Testis (tissue), 2 donors: ENCODE measurements at regions not wholly inside any gene's neighbourhood (a gene's known extent, or its start where the extent isn't known, plus 50 kb on each side); places are given as distances from the start of the nearest gene placed in this dataset.

Source experiments
- DNase-seq: peaks from one replicate; pipeline ENCODE4 v3.0.0-alpha.2; 2019
- H3K27ac ChIP-seq, 2 donors: fragments of 200-600 bp; sonication (generic); one replicate each; pipeline ENCODE4 v1.5.1; 2019
- H3K27me3 ChIP-seq: fragments of 200-600 bp; sonication (generic); one replicate; pipeline ENCODE4 v1.5.1; 2019
- H3K36me3 ChIP-seq: fragments of 200-600 bp; sonication (generic); one replicate; pipeline ENCODE4 v1.5.1; 2017; ENCODE audit warnings: low read depth; ENCODE audit errors: missing control alignments
- H3K4me1 ChIP-seq: fragments of 200-600 bp; sonication (generic); one replicate; pipeline ENCODE4 v1.5.1; 2019
- H3K4me3 ChIP-seq, 2 donors: fragments of 200-600 bp; sonication (generic); one replicate each; pipeline ENCODE4 v1.5.1; 2017 to 2019
- H3K9me3 ChIP-seq: fragments of 200-600 bp; sonication (generic); one replicate; pipeline ENCODE4 v1.5.1; 2017
- POLR2A ChIP-seq: fragments of 450-650 bp; IDR thresholded peaks from one replicate; pipeline ENCODE4 v1.6.1; 2017; ENCODE audit warnings: antibody characterized with exemption, mild to moderate bottlenecking, moderate library complexity
- WGBS, 2 donors: methylation state at CpG; one replicate each; pipeline ENCODE4 v1.1.5; 2018; 5-methylcytosine and 5-hydroxymethylcytosine counted together
- intact Hi-C: fragments of 100-400 bp; cut with DNase I; formaldehyde crosslinking; loops from one replicate; pipeline ENCODE4 v1.15.1; 2023; ENCODE audit warnings: low total_unique reads
- TF ChIP-seq, protein P1 (sequence below), 3 experiments: fragments of 450-650 bp in 2 of 3; fragments of 200-600 bp in 1 of 3; sonication (generic) in 1 of 3; IDR thresholded peaks; one replicate each; pipeline ENCODE4 v1.5.1; 2016 to 2019; ENCODE audit warnings: antibody characterized with exemption in 3 of 3, mild to moderate bottlenecking in 2 of 3, moderate library complexity in 1 of 3

DNA sequence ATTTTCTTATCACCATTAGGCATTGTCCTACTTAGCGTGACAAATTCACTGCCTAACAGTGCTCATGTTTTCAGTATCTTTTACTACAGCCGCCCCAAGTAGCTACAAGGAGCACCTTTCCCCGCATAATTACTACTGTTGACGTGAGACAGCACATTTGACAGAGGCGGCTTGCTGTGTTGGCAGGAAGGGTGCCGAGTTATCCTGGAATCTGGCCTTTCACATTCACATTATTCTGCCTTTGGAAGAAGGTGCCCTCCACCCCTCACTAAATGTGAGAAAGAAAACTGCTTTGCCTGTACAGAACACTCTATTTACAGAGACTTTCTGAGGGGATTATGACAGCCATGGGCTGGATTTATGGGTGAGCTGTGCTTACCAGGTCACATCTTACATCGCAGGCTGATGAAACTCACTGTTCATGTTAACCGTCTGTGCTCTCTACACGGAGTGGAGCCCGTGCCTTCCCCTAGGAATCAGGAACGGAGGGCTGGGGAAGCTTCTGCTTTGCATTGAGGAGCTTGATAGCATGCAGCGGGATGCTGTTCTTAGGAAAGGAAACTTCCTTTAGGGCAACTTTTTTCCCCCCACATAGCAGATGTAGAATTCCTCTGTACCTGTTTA lies 148.0 kb upstream of the ZRANB2 start:
- DNase-seq, result no peak
- Histone ChIP-seq H3K27me3 (no peaks in the 10 kb centered on the region), H3K36me3 (no peaks in the 10 kb centered on the region), H3K9me3 (no peaks in the 10 kb centered on the region), H3K27ac (no peak overlapping the region), H3K4me1 (peaks cover 6% of the 10 kb centered on the region), H3K4me3 (no peak overlapping the region)
- TF ChIP-seq, protein P1, sequence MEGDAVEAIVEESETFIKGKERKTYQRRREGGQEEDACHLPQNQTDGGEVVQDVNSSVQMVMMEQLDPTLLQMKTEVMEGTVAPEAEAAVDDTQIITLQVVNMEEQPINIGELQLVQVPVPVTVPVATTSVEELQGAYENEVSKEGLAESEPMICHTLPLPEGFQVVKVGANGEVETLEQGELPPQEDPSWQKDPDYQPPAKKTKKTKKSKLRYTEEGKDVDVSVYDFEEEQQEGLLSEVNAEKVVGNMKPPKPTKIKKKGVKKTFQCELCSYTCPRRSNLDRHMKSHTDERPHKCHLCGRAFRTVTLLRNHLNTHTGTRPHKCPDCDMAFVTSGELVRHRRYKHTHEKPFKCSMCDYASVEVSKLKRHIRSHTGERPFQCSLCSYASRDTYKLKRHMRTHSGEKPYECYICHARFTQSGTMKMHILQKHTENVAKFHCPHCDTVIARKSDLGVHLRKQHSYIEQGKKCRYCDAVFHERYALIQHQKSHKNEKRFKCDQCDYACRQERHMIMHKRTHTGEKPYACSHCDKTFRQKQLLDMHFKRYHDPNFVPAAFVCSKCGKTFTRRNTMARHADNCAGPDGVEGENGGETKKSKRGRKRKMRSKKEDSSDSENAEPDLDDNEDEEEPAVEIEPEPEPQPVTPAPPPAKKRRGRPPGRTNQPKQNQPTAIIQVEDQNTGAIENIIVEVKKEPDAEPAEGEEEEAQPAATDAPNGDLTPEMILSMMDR (IDR thresholded peaks at IDR 0.05), result no peak
- TF ChIP-seq POLR2A, result no peak
- 70 to 75% methylated on average over 12 of the region's 12 CpGs for WGBS, 2 donors
- intact Hi-C loops, result no loop called here

DNA sequence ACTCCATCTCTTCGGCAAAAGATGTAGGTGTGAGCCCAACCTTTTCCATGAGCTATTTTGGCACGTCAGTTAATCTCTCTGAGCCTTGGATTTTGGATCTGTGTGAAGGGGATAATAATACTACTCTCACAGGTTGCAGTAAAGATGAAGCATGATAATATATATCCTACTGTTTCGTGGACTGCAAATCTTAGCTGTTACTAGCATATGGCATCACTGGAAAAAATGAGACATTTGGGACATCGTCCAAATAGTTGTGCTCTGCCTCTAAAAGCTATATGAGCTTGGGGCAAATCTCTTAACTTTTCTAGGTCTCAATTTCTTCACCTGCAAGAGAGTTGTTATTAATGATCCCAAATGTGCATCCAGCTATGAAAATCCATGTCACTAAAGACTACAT lies 147.4 kb upstream of the ZRANB2 start:
- intact Hi-C loops, result no loop called here
- DNase-seq, result no peak
- 92 to 97% methylated on average over 4 of the region's 4 CpGs for WGBS, 2 donors

DNA sequence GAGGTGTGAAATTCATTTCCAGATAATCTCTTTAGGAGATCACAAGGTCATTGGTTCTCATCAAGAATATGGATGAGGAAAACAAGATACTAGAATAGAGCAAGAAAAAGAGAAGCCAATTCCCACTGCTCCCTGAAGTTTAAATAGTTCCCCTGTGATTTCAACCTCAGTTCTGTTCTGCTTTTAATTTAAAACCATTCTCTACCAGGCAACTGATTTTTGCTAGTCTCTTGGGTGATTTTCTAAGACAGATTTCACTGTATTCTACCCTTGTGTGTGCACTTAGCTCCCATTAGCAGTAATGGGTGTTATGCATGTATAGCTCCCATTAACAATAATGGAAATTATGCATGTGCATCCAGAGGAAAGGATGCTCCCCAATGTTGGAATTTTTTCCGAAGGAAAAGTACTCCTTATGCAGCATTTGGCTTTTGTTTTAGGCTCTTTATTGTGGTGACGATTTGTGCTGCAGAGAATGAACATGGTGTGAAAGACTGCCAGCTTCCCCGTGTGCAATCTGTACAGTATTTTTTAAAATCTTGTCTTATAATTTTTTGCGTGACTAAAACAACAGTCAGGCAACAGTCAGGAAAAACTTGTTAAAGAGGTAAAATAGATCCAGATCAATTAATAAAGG lies 144.0 kb upstream of the ZRANB2 start:
- Histone ChIP-seq H3K4me3 (no peak overlapping the region), H3K36me3 (no peaks in the 10 kb centered on the region), H3K4me1 (peaks cover 3% of the 10 kb centered on the region), H3K27me3 (no peaks in the 10 kb centered on the region), H3K27ac (peak overlapping the region in 1 of 2 donors; percentile 79), H3K9me3 (no peaks in the 10 kb centered on the region)
- no peak for DNase-seq
- intact Hi-C loops, result no loop called here
- WGBS, 2 donors, result 37 to 60% methylated on average over 4 of the region's 4 CpGs
- no peak for TF ChIP-seq POLR2A
- TF ChIP-seq, protein P1 (IDR thresholded peaks at IDR 0.05), result no peak

More for the DNA sequence above, 147.4 kb upstream of the ZRANB2 start:
- H3K4me1 ChIP-seq, result peaks cover 9% of the 10 kb centered on the region
- no peaks in the 10 kb centered on the region for H3K36me3 ChIP-seq
- no peaks in the 10 kb centered on the region for H3K9me3 ChIP-seq
- H3K27me3 ChIP-seq, result no peaks in the 10 kb centered on the region
- no peak for TF ChIP-seq POLR2A
- TF ChIP-seq, protein P1 (IDR thresholded peaks at IDR 0.05), result no peak
- H3K4me3 ChIP-seq, result no peak overlapping the region
- no peak overlapping the region for H3K27ac ChIP-seq

DNA sequence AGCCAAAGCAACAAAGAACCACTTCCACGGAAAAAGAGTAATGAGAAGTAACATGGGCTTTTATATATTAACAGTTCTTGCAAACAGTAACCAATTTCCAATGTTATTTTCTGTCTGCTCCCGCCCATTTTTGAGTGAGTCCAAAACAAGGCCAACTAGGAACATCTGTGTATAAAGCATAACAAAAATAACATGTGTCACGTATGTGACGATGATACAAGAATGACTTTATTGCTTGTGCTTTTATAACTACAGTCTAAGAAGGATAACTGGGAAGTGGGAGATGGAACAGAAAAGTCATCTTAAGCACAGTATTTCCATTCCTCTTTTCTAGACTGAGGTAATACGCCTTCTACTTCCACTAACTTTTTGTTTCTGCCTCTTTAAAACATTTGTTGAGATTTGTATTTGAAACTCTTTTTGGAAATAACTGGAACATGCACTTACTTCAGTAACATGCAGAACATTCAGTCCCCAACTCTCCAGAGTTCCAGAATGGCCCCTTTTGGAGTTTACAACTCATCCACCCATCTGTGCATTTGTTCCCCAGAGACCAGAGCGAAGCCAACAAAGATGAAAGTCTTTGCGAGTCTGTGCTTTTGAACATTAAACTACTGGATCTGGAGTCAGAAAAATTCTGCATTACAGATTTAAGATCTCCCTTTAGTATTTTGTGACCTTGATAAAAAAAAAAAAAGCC lies 143.0 kb upstream of the ZRANB2 start:
- intact Hi-C loops, result no loop called here
- DNase-seq, result peak; percentile 71
- no peaks in the 10 kb centered on the region for H3K27me3 ChIP-seq
- peaks cover 3% of the 10 kb centered on the region for H3K4me1 ChIP-seq
- no peaks in the 10 kb centered on the region for H3K9me3 ChIP-seq
- H3K36me3 ChIP-seq, result no peaks in the 10 kb centered on the region
- no peak overlapping the region for H3K4me3 ChIP-seq
- peak overlapping the region in 1 of 2 donors; percentile 79 for H3K27ac ChIP-seq
- no peak for TF ChIP-seq POLR2A
- TF ChIP-seq, protein P1 (IDR thresholded peaks at IDR 0.05), result no peak
- WGBS, 2 donors, result 44 to 57% methylated on average over 7 of the region's 7 CpGs
